Right lung (tissue), 2 donors: ENCODE measurements at regions not wholly inside any gene's neighbourhood (a gene's known extent, or its start where the extent isn't known, plus 50 kb on each side); places are given as distances from the start of the nearest gene placed in this dataset.

ENCODE experiments used
- DNase-seq, 2 donors: peaks; one replicate each; pipeline ENCODE4 v3.0.0-alpha.2; 2013

- DNase-seq = no peak
Observed at GRCh38 chr3:159817571-159817970, 171.1 kb upstream of the IL12A start.

DNA sequence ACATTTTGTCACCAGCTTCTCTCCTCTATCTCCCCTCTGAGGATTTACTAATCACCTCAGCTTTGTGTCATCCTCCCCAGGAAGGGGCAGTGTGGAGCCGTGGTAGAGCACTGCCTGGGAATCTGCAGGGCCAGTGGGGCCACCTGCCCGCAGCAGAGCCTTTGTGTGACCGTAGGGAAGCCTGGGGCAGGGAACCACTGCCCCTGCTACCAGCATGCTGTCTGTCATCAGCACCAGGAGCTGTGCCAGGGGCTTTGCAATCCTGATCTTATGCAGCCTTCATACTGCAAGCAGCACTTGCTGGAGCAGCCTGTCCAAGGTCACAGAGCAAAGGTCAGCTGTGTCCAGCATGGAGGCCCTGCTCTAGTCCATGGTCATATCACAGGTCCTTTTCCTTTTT lies 170.2 kb upstream of the IL12A start:
- DNase-seq = no peak

- DNase-seq = no peak
Observed at GRCh38 chr3:159818997-159819500, 169.6 kb upstream of the IL12A start.

DNA sequence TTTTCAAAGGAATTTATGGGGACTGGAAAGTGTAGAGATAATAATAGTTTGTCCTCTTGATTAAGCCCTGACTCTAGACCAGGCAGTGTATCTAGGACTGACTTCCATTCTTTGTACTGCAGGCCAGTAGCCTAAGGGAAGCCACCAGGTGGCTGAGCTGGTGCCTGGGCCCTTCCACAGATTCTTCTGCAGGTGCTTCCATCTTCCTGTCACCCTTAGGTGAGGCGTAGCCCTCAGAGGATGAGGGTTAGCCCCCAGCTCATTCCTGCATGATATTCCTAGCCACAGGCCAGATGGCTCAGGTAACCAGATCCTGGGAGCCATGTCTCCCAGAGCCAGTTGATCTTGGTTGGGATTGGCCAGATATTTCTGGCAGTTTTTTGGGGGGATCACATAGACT lies 169.0 kb upstream of the IL12A start:
- no peak for DNase-seq

- DNase-seq = no peak
Observed at GRCh38 chr3:159821110-159821509, 167.5 kb upstream of the IL12A start.

- no peak for DNase-seq
Observed at GRCh38 chr3:159821736-159822135, 166.9 kb upstream of the IL12A start.

GRCh38 chr3:159823780-159824179 lies 164.9 kb upstream of the IL12A start:
- DNase-seq = no peak

GRCh38 chr3:159824333-159824732 lies 164.3 kb upstream of the IL12A start:
- DNase-seq = no peak

DNA sequence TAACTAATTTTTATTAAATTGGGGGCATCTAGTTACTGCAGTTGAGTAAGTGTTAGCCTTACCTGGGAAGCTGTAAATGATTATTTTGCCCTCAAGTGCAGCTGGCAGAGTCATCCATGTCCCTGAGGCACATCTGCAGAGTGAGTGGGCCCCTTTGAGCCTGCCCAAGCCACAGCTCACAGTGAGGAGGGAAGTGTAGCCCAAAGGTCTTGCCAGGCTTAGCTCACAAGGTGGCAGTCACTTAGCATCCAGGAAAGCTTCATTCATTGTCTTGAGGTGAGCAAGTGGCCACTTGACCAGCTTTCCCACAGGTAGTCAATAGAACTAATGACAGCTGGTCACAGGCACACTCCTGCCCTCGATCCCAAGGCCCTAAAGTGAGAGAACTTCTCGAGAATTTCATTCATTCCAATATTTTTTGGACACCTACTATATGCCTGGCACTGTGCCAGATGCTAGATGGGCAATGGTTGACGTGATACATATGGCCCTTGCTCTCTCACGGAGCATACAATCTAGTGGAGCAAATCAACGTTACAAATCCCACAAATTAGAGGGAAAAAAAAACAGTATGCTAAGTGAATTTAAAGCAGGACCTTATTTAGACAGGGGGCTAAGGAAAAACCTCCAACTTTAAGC lies 163.3 kb upstream of the IL12A start:
- no peak for DNase-seq

DNA sequence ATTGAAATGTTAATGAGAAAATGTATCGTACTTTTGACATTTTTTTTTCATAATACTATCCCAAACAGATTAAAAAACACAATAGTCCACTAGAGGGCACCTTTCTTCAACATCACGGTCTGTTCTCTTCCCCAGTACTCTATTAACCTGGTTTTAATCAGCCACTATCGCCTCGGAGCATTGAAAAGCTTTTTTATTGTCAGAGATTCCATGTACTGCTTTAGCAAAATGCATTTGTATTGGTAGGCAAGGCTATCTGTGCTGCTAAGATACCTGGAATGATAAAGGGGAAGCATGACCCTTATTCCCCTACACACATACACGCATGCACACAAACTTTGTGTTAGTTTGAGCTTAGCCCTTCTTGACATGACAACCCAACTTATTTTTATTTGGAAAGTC lies 160.1 kb upstream of the IL12A start:
- no peak for DNase-seq

- no peak for DNase-seq
Observed at GRCh38 chr3:159829056-159829455, 159.6 kb upstream of the IL12A start.

DNA sequence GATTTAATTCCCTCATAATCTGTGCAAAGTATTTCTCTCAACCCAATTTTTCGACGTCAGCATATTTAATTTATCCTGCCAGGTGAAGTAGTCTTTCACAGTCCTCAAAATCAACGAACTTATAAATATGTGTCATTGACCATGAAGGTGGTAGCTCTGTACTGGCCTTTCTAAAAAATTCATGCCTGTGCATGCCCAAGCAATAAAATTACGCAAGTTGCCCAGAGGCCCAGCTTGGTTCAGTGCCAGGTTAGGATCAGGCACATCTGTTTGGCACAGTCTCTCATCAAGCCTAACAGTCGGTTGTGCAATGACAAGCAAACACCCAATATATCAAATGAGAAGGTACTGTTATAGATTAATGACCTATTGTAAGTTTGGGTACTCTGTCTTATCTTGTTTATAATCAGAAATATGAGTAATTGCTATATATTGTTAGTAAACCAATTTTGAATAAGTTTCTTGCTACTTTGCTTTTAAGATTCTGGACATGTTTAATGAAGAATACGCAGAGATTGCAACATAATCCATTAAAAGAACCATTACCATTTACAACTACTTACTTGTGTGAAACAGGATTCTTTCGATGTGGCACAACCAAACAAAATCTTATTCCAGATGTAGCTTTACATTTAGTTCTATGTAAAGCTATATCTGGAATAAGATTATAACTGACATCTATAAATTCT lies 159.0 kb upstream of the IL12A start:
- no peak for DNase-seq

DNA sequence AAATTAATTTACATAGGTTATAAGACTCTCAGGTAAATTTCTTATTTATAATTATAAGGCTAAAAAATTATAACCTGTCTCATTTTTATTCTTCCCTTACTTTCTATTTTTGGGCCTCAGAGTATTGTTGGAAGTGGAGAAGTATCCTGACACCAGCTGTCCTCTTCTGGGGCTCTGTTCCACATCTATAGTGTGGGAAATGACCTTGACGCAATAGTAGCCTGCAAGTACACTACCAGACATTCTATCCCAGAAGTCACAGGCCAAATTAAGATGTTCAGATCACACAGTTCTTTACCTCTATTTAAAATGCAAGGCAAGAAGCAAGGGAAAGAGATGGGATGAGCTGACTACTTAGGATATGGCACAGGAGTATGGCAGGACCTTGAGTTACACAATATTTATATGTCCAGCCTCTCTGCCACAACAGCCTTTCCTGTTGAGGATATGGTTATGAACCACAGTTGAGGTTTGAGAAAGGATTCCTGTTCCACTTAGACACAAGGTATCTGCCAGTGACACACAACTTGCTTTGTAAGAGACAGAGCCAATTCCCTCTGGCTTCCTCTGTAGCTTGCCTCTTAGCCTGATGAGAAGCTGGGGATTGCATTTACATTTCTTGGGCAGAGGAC lies 158.0 kb upstream of the IL12A start:
- no peak for DNase-seq

GRCh38 chr3:159831466-159831865 lies 157.2 kb upstream of the IL12A start:
- no peak for DNase-seq

DNA sequence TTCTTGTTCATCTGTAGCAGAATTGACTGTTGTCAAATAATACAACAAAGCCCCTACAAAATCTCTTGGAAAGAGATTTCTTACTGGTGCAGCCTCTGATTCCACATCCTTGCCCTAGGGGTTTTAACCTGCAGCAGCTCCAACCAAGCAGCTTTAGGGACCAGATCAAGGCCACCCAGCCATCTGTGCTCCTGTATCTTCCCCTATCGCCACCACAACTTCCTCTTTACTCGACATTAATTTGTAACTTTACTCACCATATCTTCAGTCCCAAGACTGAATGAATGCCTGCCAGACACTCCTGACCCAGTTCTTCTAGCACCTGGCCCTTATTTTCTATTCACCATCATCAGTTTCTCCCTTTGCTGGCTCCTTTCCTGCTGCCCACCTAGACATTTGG lies 156.6 kb upstream of the IL12A start:
- no peak for DNase-seq

GRCh38 chr3:159835126-159835525 lies 153.5 kb upstream of the IL12A start:
- DNase-seq = no peak

DNA sequence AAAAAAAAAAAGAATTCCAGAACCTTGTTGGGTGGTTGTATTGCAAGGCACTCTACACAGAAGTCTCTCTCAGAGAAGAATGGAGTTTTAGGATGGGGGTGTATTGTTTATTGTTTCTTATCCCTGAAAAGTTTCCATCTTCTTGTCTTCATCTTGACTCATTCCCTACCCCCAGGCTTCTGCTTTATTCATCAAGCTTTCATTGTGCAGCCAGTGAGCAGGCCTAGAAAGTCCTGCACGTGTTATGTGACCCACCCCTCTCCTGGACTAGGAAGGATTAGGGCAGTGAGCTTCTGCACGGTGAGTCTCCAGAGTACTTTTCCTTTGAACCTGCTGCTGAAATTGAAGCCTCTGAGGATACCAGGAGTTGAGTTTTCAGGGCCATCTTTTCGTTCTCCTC lies 150.9 kb upstream of the IL12A start:
- DNase-seq = no peak

- DNase-seq = no peak
Observed at GRCh38 chr3:159838938-159839337, 149.7 kb upstream of the IL12A start.

DNA sequence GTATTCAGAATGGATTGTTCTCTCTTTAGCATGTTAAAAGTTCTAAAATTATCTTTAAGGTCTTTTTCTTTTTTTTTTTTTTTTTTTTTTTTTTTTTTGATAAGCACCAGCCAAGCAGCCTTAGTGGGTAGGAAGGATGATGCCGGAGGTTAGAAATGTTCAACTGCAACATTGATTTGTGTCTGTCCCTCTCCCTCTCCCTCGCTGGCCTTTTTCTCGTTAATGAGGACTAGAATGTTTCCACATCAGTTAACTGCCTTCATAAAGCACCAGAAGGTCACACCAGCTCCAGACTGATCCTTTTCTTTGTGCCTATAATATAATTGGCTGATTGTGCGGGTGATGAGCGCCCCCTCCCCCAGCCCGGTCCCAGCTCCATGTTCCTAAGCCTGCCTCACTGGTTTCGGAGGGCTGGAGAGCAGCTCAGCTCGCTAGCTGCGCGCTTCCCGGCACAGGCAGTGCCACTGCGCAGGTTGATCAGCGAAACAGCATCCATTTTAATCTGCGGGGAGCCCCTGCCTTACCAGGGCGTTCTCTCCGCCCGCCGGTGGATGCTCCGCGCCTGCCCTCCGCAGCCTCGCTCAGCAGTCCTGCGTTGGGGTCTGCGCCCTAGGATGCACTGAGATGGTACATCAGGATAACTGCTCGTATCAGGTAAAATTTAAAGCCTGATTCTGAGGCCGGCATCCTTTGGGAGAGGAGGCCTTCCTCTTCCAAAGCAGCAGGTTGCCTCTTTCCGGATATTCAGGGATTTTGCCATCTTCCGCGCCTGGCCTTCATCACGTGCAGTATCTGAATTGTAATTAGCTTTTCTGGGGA lies 148.9 kb upstream of the IL12A start, which contains the start of gene SCHIP1:
Gene SCHIP1, plus strand, starts transcription at position 301 of the 819 bp plus-strand sequence.
- DNase-seq = no peak

GRCh38 chr3:159840703-159841299 lies 147.8 kb upstream of the IL12A start:
- DNase-seq = no peak

GRCh38 chr3:159841766-159842165 lies 146.9 kb upstream of the IL12A start:
- no peak for DNase-seq
